ENCODE measurements at regions not wholly inside any gene's neighbourhood (a gene's known extent, or its start where the extent isn't known, plus 50 kb on each side); places are given as distances from the start of the nearest gene placed in this dataset.

DNA sequence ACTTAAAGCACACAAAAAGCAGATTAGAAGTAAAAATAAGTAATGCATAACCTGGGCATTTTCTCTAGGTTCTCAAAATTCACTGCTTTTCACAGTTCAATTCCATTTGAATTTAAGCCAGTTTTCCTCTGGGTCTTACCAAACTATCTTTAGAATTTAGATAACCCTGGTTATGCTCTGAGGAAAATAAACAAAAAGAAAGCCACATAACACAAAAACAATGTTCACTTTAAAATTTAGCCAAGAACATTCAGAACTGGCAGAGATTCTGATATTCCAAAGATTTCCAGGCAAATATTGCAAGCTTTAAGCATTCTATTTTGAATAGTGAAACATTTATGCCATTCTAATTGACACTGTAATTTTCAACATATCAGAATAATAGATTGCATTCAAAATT, 50.7 kb upstream of the PRKG1 start:
- no peaks in the 10 kb centered on the region for H3K27me3 ChIP-seq (ENCODE audit: insufficient read depth, low read length)
- H3K4me2 ChIP-seq (ENCODE audit: insufficient read depth, insufficient read length, low read length), result no peak overlapping the region

More for the DNA sequence above, 50.7 kb upstream of the PRKG1 start:
- Histone ChIP-seq H4K91ac (ENCODE audit: insufficient read length, low read depth, low read length) (no peak overlapping the region), H3K18ac (ENCODE audit: insufficient read length, low read depth, low read length) (no peak overlapping the region), H2BK20ac (ENCODE audit: low read depth, low read length, poor library complexity, severe bottlenecking) (no peak overlapping the region), H3K14ac (ENCODE audit: insufficient read depth, low read length) (no peak overlapping the region), H4K8ac (replicated peaks; ENCODE audit: insufficient read length, low read depth, low read length) (no peak overlapping the region), H3K23ac (ENCODE audit: insufficient read length, low read depth, low read length) (no peak overlapping the region), H3K4ac (ENCODE audit: low read depth, low read length) (no peak overlapping the region), H3K56ac (ENCODE audit: insufficient read length, low read depth, low read length) (no peak overlapping the region), H3K79me2 (ENCODE audit: insufficient read depth, low read length) (no peaks in the 10 kb centered on the region; the same call in 1 of the 2 replicates), H3K27ac (ENCODE audit: insufficient read length, low read depth, low read length) (no peak overlapping the region), H2BK12ac (ENCODE audit: insufficient read length, low read depth, low read length) (no peak overlapping the region), H2BK15ac (ENCODE audit: low read depth, low read length) (no peak overlapping the region), H3K9ac (ENCODE audit: extremely low read depth, insufficient read length, low read length) (no peak overlapping the region), H3T11ph (ENCODE audit: low read length) (no peak overlapping the region), H2BK5ac (ENCODE audit: insufficient read length, low read length) (no peak overlapping the region), H2AK5ac (ENCODE audit: insufficient read length, low read length) (no peak overlapping the region), H4K20me1 (ENCODE audit: control insufficient read depth, insufficient read depth, insufficient read length) (no peaks in the 10 kb centered on the region), H4K5ac (ENCODE audit: insufficient read length, low read depth, low read length) (no peak overlapping the region), H3K79me1 (ENCODE audit: insufficient read depth, low read depth, low read length, poor library complexity, severe bottlenecking) (no peaks in the 10 kb centered on the region), H3K9me3 (ENCODE audit: control insufficient read depth, low read depth, low read length) (no peaks in the 10 kb centered on the region), H2AFZ (ENCODE audit: low read length) (no peak overlapping the region), H3K4me1 (ENCODE audit: insufficient read depth, low read length) (no peaks in the 10 kb centered on the region), H3K23me2 (ENCODE audit: insufficient read length, low read depth, low read length, poor library complexity, severe bottlenecking) (no peaks in the 10 kb centered on the region), H2BK120ac (ENCODE audit: low read depth, low read length, poor library complexity, severe bottlenecking) (no peak overlapping the region)
- H3K4me3 Mint-ChIP-seq, result no peak overlapping the region
- TF ChIP-seq, protein P1, sequence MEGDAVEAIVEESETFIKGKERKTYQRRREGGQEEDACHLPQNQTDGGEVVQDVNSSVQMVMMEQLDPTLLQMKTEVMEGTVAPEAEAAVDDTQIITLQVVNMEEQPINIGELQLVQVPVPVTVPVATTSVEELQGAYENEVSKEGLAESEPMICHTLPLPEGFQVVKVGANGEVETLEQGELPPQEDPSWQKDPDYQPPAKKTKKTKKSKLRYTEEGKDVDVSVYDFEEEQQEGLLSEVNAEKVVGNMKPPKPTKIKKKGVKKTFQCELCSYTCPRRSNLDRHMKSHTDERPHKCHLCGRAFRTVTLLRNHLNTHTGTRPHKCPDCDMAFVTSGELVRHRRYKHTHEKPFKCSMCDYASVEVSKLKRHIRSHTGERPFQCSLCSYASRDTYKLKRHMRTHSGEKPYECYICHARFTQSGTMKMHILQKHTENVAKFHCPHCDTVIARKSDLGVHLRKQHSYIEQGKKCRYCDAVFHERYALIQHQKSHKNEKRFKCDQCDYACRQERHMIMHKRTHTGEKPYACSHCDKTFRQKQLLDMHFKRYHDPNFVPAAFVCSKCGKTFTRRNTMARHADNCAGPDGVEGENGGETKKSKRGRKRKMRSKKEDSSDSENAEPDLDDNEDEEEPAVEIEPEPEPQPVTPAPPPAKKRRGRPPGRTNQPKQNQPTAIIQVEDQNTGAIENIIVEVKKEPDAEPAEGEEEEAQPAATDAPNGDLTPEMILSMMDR (conservative IDR thresholded peaks at IDR 0.05), result no peak
- H3K36me3 Mint-ChIP-seq (ENCODE audit: insufficient read depth in 1 of 3, low read depth in 3 of 3), result no peaks in the 10 kb centered on the region
- H3K27ac Mint-ChIP-seq, result no peak overlapping the region
- H3K9me3 Mint-ChIP-seq, result no peaks in the 10 kb centered on the region
- no peak for DNase-seq
- H3K4me1 Mint-ChIP-seq, result peaks cover 3% of the 10 kb centered on the region in 2 experiments; a peak in 1 of 4 replicates
- no peaks in the 10 kb centered on the region for H3K27me3 Mint-ChIP-seq (ENCODE audit: low read depth)

Data from H9 (cell line).